Left forelimb (tissue), 1 donor: ENCODE measurements at regions not wholly inside any gene's neighbourhood (a gene's known extent, or its start where the extent isn't known, plus 50 kb on each side); places are given as distances from the start of the nearest gene placed in this dataset.
"Not testable (repeated sequence)": the region's sequence is repeated elsewhere in the genome, so short reads cannot be mapped to it uniquely, and the experiment has no call there.

ENCODE experiments used
- DNase-seq: peaks from one replicate; pipeline ENCODE4 v3.0.0-alpha.2; 2018; ENCODE audit warnings: low spot score

DNA sequence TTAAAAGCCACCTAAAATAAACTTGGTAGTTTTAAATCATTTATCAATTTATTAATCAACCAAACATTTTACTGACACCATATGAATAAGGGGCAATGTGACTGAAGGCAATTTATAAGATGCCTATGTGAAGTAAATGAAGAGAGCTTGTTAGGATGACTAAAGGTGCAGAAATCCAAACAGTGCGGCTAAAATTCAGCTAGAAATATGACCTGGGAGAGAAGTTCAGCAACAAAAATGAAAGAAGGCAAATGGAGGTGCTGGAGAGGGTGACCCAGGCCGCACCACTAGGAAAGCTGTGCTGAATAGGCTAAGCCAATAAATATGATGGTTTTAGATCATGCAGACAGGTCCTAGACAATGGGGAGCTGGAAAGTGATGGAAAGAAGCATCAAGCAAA is 403.7 kb downstream of the BTG1 start:
- DNase-seq = no peak

DNA sequence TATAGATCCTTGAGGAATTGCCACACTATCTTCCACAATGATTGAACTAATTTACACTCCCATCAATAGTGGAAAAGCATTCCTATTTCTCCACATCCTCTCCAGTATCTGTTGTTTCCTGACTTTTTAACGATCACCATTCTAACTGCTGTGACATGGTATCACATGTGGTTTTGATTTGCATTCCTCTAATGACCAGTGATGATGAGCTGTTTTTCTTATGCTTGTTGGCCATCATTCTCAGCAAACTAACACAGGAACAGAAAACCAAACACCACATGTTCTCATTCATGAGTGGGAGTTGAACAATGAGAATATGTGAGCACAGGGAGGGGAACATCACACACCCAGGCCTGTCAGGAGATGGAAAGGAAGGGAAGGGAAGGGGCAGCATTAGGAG is 411.8 kb downstream of the BTG1 start:
- not testable (repeated sequence) for DNase-seq

DNA sequence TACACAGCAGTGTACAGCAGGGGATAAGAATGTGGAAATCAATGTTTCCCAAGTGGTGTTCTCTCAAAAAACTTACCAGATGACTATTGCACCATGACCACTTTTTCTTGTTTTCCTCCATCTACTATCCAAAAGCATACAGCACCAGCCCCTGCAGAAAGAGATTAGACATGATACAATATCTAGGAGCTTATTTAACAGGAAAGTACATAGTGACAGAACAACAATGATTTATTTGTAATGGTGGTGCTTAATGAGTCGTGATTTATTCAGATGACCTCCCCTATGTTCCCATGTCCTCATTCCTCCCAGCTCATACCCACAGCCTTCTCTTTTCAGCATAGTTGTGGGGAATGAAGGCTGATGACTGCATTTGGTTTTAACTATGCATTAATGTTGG is 413.6 kb downstream of the BTG1 start:
- DNase-seq = no peak

DNA sequence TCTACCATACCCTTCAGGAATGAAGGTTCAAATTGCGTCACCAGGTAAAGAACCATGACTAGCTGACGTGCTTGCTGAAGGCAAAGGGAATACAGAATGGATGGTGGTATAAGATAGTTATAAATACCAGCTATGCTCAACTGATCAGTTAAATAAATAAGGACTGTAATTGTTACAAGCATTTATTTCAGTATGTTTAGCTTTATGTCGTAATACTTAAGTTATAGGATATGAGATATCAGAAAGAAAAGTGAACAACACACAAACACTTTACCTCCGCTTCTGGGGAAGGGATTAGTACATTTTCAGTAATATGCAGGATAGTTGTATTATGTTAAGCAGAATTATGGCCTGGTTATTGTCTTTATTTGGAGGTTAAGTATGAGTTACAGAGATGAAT is 416.1 kb downstream of the BTG1 start:
- DNase-seq = no peak

DNA sequence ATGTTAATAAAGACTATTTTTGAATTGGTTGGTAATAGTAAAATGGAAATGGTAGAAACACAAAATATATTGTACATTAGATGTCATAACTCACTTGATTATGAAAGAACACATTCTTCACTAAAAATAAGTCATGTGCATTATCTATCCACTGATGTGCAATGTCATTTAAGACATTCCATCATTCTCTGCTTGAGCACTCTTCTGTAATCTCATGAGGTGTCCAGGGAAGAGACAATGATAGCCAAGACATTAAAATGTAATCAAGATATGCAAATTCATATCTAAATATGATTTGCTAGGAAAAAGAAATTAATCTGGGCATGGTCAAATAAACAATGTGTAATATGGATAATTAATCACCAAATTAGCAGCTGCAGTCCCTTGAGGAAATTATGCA is 422.5 kb downstream of the BTG1 start:
- DNase-seq = no peak

DNA sequence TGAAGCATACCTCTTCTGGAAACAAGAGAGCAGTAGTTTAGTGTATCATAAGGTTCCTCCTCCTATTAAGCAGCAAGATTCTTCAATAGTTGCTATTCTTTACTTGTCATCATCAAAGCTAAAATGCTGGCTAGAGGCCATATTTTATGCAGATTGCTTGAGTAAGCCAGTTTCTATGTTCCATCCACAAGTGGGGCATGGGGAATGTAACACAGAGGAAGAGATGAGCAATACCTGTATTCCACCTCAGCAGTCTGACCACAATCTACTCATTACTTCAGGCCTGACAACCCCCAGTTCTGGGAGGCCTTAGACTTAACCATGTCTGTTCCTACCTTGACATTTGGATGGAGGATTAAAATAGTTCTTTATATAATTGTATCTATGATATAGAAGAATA is 423.6 kb downstream of the BTG1 start:
- no peak for DNase-seq

DNA sequence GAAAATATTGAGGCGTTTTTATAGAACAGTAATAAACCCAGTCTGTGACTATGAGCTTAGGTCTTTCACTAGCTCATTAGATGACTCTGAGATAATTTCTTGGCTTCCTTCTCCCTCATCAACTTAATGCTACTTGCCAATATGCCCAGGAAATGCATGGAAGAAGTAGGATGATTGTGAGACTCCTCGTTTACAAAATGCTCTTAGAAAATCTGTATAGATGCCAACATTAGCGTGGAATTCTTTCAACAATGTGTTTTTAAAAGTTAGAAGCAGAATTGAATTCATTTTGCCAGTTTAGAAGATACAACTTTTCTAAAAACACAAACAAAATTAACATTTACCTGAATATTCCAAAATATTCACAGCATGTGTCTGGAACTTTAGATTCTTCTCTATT is 424.6 kb downstream of the BTG1 start:
- DNase-seq = no peak

DNA sequence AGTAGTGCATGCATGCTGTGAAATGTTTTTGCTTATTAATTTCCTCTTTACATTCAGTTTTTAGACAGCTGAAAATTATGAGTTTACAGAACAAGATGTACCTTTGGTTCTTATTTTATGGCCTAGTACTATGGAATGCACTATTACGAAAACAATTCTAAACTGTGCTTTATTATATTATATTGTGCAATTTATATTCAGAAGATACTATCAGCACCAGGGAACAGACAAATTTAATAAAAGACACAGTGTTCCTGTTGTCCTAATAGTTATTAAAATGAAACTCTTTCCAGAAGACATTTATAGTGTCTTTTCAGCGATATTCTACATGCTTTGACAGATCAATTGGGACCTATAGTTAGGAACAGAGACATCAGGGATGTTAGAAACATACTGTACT is 427.3 kb downstream of the BTG1 start:
- no peak for DNase-seq

DNA sequence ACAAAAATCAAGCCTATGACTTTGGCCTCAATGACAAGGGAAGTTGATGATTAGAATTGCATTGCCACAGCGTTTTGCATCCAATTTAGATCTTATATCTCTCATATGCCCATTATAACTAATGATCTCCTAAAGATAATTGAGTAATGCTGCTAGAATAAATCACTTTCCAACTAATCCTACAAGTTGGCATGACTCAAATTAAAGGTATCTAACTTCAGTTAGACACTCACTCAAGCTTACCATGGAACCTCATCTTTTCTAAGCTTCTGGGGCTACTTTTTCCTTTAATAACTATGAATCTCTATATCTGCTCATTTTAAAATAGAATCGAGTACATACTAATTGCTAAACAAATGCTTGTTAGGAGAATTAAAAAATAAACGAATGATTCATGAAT is 427.8 kb downstream of the BTG1 start:
- DNase-seq = no peak

DNA sequence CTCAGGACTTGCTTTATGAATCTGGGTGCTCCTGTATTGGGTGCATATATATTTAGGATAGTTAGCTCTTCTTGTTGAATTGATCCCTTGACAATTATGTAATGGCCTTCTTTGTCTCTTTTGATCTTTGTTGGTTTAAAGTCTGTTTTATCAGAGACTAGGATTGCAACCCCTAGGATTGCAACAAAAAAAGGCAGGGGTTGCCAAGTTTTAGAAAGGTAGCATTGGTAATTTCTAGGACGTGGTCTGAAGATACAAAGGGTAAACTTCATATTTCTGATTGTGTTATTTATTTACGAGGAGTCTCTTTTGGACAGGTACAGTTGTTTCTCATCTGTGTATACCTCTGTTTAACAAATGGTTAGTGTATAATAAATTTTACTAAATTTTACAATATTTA is 433.7 kb downstream of the BTG1 start:
- DNase-seq = not testable (repeated sequence)

DNA sequence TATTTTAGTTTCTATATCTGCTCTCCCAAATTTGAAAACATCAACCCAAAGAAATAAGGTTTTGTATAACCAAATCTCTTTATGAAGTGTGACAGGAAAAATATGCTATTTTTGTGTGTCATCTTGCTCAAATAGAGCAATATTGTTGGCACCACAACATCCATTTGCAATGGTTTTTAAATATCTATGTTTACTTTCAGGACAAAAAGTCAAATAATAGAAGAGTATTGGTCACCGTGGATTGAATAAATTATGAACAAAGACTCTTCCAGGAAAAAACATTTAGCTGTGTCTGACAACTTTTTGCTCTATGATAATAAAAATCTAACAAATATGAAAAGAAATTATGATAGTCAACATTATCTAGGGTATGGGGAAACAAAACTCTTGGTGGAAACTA is 439.2 kb downstream of the BTG1 start:
- DNase-seq = no peak

DNA sequence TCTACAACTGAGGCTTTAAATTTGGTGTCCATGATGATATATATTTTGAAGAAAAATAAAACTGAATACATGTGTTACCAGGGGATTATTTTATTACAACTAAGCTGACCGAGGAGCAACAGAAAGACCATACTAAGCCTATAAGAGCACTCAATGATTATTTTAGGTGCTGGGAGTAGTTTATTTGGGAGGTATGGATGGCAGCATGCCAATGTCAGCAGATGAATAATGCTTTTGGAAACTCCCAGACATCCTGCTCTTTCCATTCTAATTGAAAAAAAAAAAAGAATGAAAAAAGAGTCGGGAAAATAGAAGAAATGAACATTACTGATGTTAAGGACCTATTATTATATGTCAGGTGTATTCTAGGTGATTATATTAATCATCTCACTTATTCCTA is 441.2 kb downstream of the BTG1 start:
- DNase-seq = no peak

DNA sequence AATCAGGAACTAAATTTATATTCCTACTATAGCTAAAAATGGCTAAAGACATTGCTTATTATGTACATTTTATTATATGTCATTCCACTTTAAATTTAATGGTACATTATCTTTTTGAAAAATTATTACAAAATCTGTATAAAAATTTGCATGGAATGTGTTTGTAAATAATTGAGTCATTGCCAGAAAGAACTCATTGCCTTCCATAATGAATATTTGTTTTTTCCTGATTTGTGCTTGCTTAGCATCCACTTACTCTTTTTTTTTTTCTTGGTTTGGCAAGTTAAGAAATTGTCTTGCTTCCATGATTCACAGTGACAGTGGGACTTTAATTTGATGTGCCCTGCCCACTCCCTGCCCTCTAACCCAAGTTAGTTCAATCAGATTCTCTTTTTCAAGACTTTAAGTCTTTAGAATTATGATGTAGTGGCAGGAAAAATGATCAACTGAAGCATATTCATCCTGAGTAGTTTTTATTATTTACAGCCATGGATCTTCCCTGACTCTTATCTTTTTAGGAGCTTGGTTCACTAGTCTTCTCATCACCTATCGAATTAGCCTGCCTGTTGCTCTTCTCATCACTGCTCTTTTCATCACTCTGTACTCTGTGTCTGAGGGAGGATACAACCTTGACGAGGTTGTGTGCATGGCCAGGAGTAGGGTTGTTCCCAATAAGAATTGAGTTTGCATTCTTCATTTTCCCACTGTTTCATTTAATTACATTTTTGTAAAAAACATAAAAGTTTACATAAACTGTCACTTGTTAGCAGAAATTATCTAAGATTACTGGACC is 442.0 kb downstream of the BTG1 start:
- DNase-seq = no peak

DNA sequence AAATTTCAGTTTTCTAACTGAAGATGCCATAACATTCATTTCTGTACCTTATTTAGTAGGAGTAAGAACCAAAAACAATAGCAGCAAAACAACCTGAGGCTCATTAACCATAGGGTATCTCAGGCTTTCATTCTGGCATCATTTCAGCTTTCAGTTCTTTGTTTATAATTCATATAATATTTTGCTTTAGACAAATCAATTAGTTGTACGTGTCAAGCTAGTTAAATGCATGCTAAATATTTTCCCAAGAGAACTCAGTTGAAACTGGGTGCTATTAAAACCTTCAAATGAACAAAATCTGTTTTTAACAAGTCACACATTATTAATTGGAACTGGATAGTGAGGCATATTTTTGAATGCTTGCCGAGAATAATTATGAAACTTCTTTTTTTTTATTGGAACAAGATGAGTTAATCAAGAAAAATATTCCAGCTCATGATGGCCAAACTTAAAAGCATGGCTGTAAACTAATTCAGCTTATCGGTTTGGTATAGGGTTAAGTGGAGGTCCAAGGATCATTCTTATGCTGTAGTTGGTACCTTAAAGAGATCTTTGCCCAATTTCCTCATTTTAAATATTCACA is 442.7 kb downstream of the BTG1 start:
- no peak for DNase-seq

DNA sequence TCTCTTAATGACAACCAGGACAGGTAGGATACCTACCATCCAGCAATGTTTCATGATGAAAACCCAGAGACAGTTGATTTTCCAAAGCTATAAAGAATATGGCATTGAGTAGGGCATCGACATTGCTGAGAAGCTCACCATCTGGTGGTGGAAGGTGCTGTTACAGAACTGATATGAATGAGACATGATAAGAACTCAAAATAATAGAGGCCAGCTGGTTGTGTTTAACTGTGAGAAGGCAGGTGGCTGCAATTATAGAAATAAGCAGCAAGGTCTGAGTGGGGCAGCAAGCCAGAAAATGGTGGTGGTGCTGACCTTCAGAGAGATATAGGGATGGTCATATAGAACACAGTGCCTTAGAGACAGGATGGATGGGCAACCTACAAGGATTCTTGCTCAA is 449.7 kb downstream of the BTG1 start:
- no peak for DNase-seq

DNA sequence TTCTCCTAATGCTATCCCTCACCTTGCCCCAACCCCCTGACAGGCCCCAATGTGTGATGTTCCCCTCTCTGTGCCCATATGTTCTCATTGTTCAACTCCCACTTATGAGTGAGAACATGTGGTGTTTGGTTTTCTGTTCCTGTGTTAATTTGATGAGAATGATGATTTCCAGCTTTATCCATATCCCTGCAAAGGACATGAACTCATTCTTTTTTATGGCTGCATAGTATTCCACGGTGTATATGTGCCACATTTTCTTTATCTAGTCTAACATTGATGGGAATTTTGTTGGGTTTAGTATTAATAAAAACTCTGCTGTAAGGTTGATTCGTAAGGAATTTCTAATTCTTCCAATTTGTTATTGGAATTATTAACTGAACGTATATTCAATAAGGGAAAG is 450.2 kb downstream of the BTG1 start:
- DNase-seq = not testable (repeated sequence)

DNA sequence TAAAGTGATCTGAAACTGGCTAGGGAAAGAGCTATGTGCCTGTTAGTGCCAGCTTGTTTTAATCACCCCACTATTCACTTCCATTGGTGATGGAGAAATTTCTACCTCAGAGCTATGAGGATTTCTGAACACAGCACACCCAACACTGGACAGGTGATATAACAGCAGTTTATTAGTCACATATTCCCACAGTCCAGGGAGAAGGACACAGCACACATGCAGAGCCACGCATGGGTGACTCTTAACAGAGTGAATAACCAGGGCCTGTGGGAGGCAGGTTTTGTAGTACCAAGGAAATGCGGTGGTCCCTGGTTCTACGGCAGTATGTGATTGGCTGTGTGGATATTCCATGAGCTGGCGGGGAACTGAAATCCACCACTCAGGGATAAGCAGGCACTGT is 455.1 kb downstream of the BTG1 start:
- DNase-seq = no peak

DNA sequence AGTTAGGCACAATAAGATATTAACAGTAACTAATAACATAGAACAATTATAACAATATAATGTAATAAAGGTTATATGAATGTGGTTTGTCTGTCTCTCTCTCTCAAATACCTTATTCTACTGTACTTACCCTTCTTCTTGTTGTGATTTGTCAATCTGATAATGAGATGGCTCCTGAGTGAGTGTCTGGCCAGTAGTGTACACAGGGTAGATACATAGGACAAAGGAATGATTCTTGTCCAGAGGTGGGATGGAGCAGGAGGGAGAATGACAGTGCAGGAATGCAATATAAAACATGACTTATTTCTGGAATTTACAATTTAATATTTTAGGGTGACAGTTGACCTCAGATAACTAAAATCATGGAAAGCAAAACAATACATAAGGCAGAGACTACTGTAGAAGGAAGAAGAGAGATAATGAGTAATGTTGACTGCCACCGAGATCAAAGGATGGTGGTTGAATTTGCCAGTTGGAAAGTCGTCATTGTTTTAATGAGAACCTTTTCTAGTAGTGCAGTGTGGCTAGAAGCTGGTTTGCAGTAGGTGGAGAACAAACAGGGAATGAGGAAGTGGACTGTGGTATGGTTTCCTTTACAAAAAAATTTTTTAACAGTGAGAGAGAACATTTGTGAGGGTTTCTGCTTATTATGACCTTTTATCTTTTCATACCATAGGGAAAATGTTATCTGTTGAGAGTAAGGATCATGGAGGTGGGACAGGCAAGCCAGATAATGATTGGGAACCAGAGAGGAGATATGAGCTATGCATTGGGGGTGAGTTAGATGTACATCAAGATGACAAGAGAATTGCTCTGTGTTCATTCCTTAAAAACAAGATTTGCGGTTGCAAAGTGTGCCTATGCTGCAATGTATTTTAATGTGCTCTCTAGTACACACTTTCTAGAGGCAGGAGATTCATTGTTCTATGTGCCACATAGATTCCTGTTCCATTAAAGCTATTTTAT is 458.3 kb downstream of the BTG1 start:
- no peak for DNase-seq

DNA sequence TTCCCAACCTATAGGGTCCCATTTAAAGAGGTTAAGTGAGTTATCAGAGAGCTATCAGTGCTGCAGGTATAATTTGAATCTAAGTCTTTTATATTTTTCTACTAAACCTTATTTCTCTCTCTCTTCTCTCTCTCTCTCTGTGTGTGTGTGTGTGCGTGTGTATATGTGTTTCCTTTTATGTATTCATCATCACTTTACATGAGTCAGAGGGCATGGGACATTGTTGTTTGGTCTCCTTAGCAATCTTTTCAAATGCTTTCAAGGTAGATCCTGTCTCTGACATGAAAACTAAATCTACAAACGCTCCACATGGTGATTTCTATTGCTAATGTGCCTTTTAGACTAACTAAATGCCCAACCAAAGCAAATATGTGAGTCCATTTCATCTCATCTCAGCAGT is 459.7 kb downstream of the BTG1 start:
- DNase-seq = no peak

DNA sequence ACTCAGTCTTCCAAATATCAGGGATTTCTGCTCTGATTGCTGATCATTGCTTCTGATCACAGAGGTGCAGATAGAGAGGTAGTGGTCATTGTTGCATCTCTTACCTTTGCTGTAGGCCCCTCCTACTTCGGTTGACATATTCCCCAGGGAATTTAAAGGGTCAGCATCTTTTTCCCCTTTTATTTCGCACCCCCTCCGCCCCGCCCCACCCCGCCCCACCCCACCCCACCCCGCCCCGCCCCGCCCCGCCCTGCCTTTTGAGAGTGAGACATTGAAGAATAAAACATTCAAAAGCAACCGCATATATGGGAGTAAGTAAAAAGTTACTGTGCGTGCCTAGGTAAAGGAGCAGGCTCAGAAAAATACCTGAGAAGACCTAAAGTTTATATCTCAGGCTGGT is 463.9 kb downstream of the BTG1 start:
- no peak for DNase-seq

DNA sequence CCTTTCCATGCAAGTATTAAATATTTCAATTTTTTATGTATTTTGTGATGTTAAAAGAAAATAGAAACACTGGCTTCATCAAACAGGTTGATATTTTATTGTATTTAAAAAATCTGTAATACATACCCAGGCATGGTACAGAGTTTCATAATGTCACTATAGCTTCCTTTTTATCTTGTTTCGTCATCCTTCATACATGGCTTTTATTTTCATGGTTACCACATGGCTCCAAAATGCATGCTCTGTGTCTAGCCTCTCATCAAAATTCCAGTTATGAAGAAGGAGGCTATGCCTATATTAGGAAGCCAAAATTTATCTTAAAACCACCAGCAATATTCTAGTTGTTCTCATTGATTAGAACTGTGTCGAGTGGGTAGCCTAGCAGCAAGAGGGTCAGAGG is 464.8 kb downstream of the BTG1 start:
- DNase-seq = no peak

DNA sequence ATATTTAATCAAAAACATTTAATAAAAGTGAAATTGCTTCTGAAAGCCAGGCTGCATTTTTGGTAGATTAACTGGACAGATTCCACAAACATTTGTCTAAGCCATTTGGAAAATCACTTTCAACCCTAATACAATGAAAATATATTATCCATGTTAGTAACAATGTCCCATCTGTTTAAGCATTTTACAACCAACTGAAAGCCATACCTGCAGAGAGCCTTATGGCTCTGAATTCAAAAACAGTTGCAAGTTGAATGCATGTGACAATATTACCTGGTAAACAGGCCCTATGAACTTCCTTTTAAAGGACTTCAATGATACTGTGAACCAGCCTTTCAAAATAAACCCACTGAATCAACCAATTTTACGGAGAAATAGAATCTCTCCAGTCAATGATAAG is 468.1 kb downstream of the BTG1 start:
- no peak for DNase-seq

DNA sequence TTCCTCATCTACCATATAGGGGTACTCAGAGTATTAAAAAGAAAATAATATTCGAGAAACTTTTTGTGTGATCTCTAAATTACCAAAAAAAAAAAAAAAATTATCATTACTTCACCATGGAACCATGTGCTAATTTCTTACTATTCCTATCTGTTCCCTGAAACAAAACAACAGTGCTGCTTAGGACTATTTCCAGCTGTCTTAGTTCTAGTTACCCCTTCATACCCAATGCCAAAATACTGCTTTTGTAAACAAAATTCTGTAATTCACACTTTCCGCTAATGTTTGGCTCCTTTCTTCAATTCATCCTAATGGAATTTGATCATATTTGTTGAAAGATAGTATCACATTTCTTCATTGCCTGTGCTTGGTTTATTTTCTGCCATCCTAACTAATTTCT is 470.2 kb downstream of the BTG1 start:
- no peak for DNase-seq
